Colonic mucosa (tissue), 4 donors: ENCODE measurements at regions not wholly inside any gene's neighbourhood (a gene's known extent, or its start where the extent isn't known, plus 50 kb on each side); places are given as distances from the start of the nearest gene placed in this dataset.
"Not testable (repeated sequence)": the region's sequence is repeated elsewhere in the genome, so short reads cannot be mapped to it uniquely, and the experiment has no call there.

Experiments used
- DNase-seq: peaks from one replicate; pipeline ENCODE4 v3.0.0-alpha.2; 2020
- H3K27ac ChIP-seq: fragments of 200-600 bp; one replicate; pipeline ENCODE4 v1.8.0; 2021
- H3K27me3 ChIP-seq: fragments of 200-600 bp; one replicate; pipeline ENCODE4 v1.8.0; 2021
- H3K36me3 ChIP-seq: fragments of 200-600 bp; one replicate; pipeline ENCODE4 v1.8.0; 2021
- H3K4me1 ChIP-seq: fragments of 200-600 bp; one replicate; pipeline ENCODE4 v1.8.0; 2021; ENCODE audit warnings: mild to moderate bottlenecking
- H3K4me3 ChIP-seq: fragments of 200-600 bp; one replicate; pipeline ENCODE4 v1.8.0; 2021
- H3K9ac ChIP-seq, 2 donors: one replicate each; pipeline ENCODE4 v1.7.0; 2013; ENCODE audit warnings: control low read depth in 2 of 2, low read depth in 2 of 2, low read length in 2 of 2
- H3K9me3 ChIP-seq: fragments of 200-600 bp; one replicate; pipeline ENCODE4 v1.8.0; 2021
- intact Hi-C: fragments of 100-400 bp; cut with DNase I; formaldehyde crosslinking; loops from one replicate; pipeline ENCODE4 v1.14.1; 2022
- TF ChIP-seq, protein P1 (sequence below): fragments of 200-600 bp; IDR thresholded peaks from one replicate; pipeline ENCODE4 v1.8.0; 2022; ENCODE audit warnings: antibody characterized with exemption, mild to moderate bottlenecking
- donor health status: healthy.
- donor health status: DM: no; HTN: no; CAD: no.
- donor health status: DM: no; HTN: no; CAD: no.

DNA sequence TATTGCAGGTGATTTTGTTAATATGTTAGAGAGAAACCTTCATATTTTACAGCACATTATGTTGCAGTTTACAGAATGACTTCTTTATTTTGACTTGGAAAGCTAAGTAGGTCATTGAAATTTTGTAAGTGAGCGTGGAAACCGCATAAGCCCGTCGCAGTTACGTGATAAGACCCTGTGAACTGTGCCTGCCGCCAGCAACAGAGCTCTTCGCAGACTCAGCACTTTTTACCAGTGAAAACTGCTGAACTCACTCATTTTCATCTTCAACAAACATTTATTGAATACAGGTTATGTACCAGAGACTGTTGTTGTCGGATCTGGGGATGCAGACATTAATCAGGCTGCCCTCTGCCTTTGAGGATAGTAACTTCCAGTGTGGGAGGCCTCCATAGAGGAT lies 355.7 kb downstream of the HS3ST1 start:
- no peaks in the 10 kb centered on the region for H3K4me1 ChIP-seq
- H3K9me3 ChIP-seq, result no peaks in the 10 kb centered on the region
- no peak for DNase-seq
- TF ChIP-seq, protein P1, sequence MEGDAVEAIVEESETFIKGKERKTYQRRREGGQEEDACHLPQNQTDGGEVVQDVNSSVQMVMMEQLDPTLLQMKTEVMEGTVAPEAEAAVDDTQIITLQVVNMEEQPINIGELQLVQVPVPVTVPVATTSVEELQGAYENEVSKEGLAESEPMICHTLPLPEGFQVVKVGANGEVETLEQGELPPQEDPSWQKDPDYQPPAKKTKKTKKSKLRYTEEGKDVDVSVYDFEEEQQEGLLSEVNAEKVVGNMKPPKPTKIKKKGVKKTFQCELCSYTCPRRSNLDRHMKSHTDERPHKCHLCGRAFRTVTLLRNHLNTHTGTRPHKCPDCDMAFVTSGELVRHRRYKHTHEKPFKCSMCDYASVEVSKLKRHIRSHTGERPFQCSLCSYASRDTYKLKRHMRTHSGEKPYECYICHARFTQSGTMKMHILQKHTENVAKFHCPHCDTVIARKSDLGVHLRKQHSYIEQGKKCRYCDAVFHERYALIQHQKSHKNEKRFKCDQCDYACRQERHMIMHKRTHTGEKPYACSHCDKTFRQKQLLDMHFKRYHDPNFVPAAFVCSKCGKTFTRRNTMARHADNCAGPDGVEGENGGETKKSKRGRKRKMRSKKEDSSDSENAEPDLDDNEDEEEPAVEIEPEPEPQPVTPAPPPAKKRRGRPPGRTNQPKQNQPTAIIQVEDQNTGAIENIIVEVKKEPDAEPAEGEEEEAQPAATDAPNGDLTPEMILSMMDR, result no peak
- no peak overlapping the region for H3K4me3 ChIP-seq
- intact Hi-C loops, result no loop called here
- no peaks in the 10 kb centered on the region for H3K36me3 ChIP-seq
- no peak overlapping the region for H3K9ac ChIP-seq
- H3K27me3 ChIP-seq, result no peaks in the 10 kb centered on the region
- H3K27ac ChIP-seq, result no peak overlapping the region

DNA sequence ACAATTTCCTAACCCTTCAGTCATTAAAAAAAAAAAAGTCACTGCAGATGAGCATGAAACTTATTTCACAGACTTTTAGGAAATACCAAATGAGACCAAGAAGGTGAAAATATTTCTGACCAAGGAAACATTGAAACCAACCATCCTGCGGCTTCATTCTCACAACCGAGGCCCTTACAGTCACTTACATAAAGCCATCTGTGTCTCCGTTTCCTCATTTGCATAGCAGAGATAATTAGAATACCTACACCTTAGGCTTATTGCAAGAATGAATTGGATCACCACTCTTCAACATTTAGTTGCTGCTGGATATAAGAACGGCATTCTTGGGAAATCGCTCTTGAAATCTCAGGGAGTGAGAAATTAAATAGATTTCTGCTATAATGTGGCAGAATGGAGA lies 356.2 kb downstream of the HS3ST1 start:
- H3K27me3 ChIP-seq, result no peaks in the 10 kb centered on the region
- H3K9ac ChIP-seq, result no peak overlapping the region
- H3K36me3 ChIP-seq, result no peaks in the 10 kb centered on the region
- no peaks in the 10 kb centered on the region for H3K9me3 ChIP-seq
- no peak overlapping the region for H3K27ac ChIP-seq
- TF ChIP-seq, protein P1, result no peak
- DNase-seq, result no peak
- no peaks in the 10 kb centered on the region for H3K4me1 ChIP-seq
- H3K4me3 ChIP-seq, result no peak overlapping the region
- intact Hi-C loops, result no loop called here

DNA sequence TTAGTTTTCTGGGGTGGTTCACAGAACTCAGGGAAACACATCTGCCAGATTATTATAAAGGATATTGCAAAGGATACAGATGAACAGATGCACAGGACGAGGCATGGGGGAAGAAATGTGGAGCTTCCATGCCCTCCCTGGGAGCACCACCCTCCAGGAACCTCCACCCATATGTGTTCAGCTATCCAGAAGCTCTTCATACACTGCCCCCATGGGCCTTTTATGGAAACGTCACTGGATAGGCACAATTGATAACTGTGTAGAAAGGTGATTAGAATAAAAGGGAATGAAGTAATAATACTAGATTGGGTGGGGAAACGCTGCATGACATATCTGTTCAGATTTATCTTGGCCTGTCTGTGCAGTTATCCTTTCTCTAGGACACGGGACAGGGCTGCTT lies 357.9 kb downstream of the HS3ST1 start:
- H3K36me3 ChIP-seq, result no peaks in the 10 kb centered on the region
- DNase-seq, result no peak

DNA sequence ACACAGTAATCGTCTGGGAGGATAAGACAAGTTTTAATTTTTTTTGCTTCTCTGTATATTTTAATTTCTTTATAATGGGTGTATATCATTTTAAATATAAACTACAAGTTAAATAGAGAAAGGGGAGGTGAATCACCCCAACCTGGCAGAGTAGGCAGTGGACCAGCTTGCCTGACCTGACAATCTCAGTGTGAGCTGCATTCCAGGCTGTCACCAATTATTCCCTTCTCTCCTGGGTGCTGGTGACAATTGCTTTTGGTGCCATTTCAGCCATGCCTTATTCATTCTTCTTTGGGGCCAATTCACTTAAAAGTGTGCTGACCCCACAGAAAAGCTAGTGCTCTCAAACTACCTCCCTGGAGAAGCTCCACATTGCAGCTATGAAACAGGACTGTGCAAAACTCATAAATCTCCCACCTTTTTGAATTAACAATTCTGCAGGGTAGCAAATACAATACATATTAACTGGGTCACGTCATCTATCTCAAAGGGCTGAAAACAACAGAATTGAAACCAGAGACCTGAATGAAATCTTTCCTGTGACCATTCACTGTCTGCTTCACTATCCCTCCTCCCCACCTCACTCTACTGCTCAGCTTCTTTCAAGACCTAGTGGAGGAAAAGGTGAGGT lies 359.0 kb downstream of the HS3ST1 start:
- Histone ChIP-seq H3K27ac (no peak overlapping the region), H3K4me3 (no peak overlapping the region), H3K27me3 (no peaks in the 10 kb centered on the region), H3K36me3 (no peaks in the 10 kb centered on the region), H3K4me1 (no peaks in the 10 kb centered on the region), H3K9ac (no peak overlapping the region), H3K9me3 (no peaks in the 10 kb centered on the region)
- TF ChIP-seq, protein P1, result no peak
- no peak for DNase-seq
- intact Hi-C loops, result no loop called here

More for the DNA sequence above, 357.9 kb downstream of the HS3ST1 start:
- no peaks in the 10 kb centered on the region for H3K9me3 ChIP-seq
- TF ChIP-seq, protein P1, result no peak
- H3K9ac ChIP-seq, result no peak overlapping the region
- no peaks in the 10 kb centered on the region for H3K27me3 ChIP-seq
- intact Hi-C loops, result no loop called here
- no peak overlapping the region for H3K27ac ChIP-seq
- no peak overlapping the region for H3K4me3 ChIP-seq
- no peaks in the 10 kb centered on the region for H3K4me1 ChIP-seq

DNA sequence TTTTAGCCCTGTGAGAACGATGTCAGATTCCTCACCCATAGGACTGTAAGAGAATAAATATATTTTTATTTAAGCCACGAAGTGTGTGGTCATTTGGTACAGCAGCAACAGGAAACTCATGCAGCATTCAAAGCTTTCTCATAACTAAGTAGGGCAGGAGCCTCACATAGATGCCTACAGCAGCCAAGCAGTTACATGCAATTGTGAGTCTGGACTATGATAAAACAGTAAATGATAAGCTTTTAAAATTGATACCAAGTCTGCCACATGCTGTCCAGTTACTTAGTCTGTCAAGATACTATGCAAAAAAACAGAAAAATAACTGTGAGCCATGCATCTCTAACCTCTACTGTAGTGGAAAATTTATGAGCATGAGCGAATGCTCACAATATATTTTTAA lies 359.6 kb downstream of the HS3ST1 start:
- no peak overlapping the region for H3K4me3 ChIP-seq
- H3K9me3 ChIP-seq, result no peaks in the 10 kb centered on the region
- no peaks in the 10 kb centered on the region for H3K27me3 ChIP-seq
- no peak overlapping the region for H3K27ac ChIP-seq
- H3K36me3 ChIP-seq, result no peaks in the 10 kb centered on the region
- TF ChIP-seq, protein P1, result no peak
- H3K9ac ChIP-seq, result no peak overlapping the region
- DNase-seq, result no peak
- H3K4me1 ChIP-seq, result no peaks in the 10 kb centered on the region
- intact Hi-C loops, result no loop called here

DNA sequence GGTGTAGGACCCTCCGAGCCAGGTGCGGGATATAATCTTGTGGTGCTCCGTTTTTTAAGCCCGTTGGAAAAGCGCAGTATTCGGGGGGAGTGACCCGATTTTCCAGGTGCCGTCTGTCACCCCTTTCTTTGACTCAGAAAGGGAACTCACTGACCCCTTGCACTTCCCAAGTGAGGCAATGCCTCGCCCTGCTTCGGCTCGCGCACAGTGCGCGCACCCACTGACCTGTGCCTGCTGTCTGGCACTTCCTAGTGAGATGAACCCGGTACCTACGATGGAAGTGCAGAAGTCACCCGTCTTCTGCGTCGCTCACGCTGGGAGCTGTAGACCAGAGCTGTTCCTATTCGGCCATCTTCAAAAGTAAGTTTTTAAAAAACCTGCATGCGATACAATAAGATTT lies 362.1 kb downstream of the HS3ST1 start:
- H3K27me3 ChIP-seq, H3K9ac ChIP-seq, H3K4me1 ChIP-seq, H3K9me3 ChIP-seq, intact Hi-C loops, H3K36me3 ChIP-seq, H3K4me3 ChIP-seq, DNase-seq, H3K27ac ChIP-seq: not testable (repeated sequence)

DNA sequence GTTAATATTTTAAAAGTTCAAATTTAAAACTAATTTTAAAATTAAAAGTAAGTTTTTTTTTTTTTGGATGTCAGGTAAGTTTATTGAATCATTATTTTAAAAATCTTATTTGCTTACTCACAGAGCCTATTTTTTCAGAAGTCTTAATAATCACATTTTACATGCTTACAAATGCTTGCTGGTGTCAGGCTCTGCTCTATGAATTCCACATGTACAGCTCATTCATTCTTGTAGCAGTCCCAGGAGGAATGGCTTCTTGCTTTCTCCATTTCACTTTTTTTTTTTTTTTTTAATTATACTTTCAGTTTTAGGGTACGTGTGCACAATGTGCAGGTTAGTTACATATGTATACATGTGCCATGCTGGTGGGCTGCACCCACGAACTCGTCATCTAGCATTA lies 368.1 kb downstream of the HS3ST1 start:
- H3K9ac ChIP-seq, H3K27me3 ChIP-seq, H3K4me3 ChIP-seq, DNase-seq, H3K9me3 ChIP-seq, H3K36me3 ChIP-seq, H3K4me1 ChIP-seq, intact Hi-C loops, H3K27ac ChIP-seq: not testable (repeated sequence)

DNA sequence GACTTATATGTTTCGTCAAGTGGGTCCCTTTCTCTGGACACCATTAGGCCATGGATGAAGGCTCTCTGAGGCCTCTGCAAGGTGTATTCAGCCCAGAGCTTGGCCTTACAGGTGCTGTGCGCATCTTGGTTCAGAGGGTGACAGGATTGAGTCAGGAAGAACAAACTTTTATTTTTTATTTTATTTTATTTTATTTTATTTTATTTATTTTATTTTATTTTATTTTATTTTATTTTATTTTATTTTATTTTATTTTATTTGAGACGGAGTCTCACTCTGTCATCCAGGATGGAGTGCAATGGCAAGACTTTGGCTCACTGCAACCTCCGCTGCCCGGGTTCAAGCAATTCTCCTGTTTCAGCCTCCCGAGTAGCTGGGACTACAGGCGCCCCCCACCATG lies 370.4 kb upstream of the CLNK start:
- intact Hi-C loops, H3K36me3 ChIP-seq, H3K9ac ChIP-seq, H3K4me1 ChIP-seq, H3K27ac ChIP-seq, H3K9me3 ChIP-seq, DNase-seq, H3K4me3 ChIP-seq, H3K27me3 ChIP-seq: not testable (repeated sequence)
